HCT116 (cell line): ENCODE measurements at regions not wholly inside any gene's neighbourhood (a gene's known extent, or its start where the extent isn't known, plus 50 kb on each side); places are given as distances from the start of the nearest gene placed in this dataset.

Experiments used
- ATAC-seq: fragments of 200-7000 bp; cut with Tn5 transposase; 2 replicates; pipeline ENCODE4 v1.9.1; 2020; ENCODE audit warnings: mild to moderate bottlenecking, moderate library complexity
- BruUV-seq: library from RNA; stranded (reverse); fragments of 400-500 nt; replicated peaks from 2 replicates; lab custom pipeline; 2021; lab: Mats Ljungman, UMichigan
- CTCF ChIA-PET: fragments of 300-600 bp; sonication (Branson Sonifier 250); formaldehyde crosslinking; loops from one replicate; lab custom pipeline; 2021; ENCODE audit warnings: antibody characterized with exemption; lab: Charles Lee
- POLR2A ChIA-PET: fragments of 300-600, 350-600 bp; sonication (Branson Sonifier 250); formaldehyde crosslinking; loops from one replicate; lab custom pipeline; 2021; ENCODE audit warnings: antibody characterized with exemption; lab: Charles Lee
- RAD21 ChIA-PET, 2 experiments: fragments of 300-600 bp; sonication (Branson Sonifier 250); formaldehyde crosslinking; loops; one replicate each; lab custom pipeline; 2023; ENCODE audit warnings: low total read pairs in 2 of 2; ENCODE audit not compliant: uncharacterized antibody in 2 of 2, unreplicated experiment in 2 of 2, low non-redundant PET in 1 of 2; lab: Charles Lee
- DNase-seq: peaks from one replicate; pipeline ENCODE4 v3.0.0-alpha.2; 2010; ENCODE audit warnings: low read depth, low spot score
- H2AFZ ChIP-seq: fragments of 200-600 bp; shearing (Covaris generic), sonication (generic); 2 replicates; pipeline ENCODE4 v1.6.1; 2017; ENCODE audit warnings: low read depth, mixed run types, mixed read lengths, antibody characterized with exemption, low read length; ENCODE audit not compliant: poor library complexity, severe bottlenecking
- H3K27ac ChIP-seq: 2 replicates; pipeline ENCODE4 v1.5.1; 2012; ENCODE audit warnings: low read depth, low read length
- H3K27me3 ChIP-seq: fragments of 200-600 bp; sonication (generic); 2 replicates; pipeline ENCODE4 v1.6.1; 2016; ENCODE audit warnings: mixed run types, low read length, mixed read lengths; ENCODE audit not compliant: insufficient read depth
- H3K36me3 ChIP-seq, 2 experiments: fragments of 200-500 bp in 1 of 2; fragments of 200-600 bp in 1 of 2; sonication (Bioruptor generic) in 1 of 2; sonication (generic) in 1 of 2; 2 replicates each; pipeline versions ENCODE4 v1.5.1 to v1.6.1; 2014 to 2016; ENCODE audit warnings: low read length in 2 of 2, inconsistent platforms in 1 of 2, mixed read lengths in 1 of 2, mixed run types in 1 of 2; ENCODE audit not compliant: insufficient read depth in 2 of 2, control insufficient read depth in 1 of 2
- H3K4me1 ChIP-seq, 2 experiments: fragments of 200-600 bp in 1 of 2; sonication (generic) in 1 of 2; 2 replicates each; pipeline versions ENCODE4 v1.5.1 to v1.6.1; 2012 to 2017; ENCODE audit warnings: low read length in 2 of 2, inconsistent platforms in 1 of 2, mild to moderate bottlenecking in 1 of 2, mixed read lengths in 1 of 2, mixed run types in 1 of 2, moderate library complexity in 1 of 2; ENCODE audit not compliant: insufficient read depth in 2 of 2, control insufficient read depth in 1 of 2
- H3K4me2 ChIP-seq: fragments of 200-600 bp; sonication (generic); 2 replicates; pipeline ENCODE4 v1.6.1; 2017; ENCODE audit warnings: mixed run types, low read length, mixed read lengths
- H3K4me3 ChIP-seq, 2 experiments: fragments of 200-600 bp in 1 of 2; sonication (generic) in 1 of 2; replicated peaks in 1 of 2; 2 replicates each; pipeline ENCODE4 v1.5.1; 2011 to 2016; ENCODE audit warnings: low read length in 2 of 2, control low read depth in 1 of 2, low read depth in 1 of 2, mild to moderate bottlenecking in 1 of 2, mixed read lengths in 1 of 2, mixed run types in 1 of 2
- H3K79me2 ChIP-seq: fragments of 200-600 bp; sonication (generic); 2 replicates; pipeline ENCODE4 v1.6.1; 2017; ENCODE audit warnings: mild to moderate bottlenecking, mixed run types, low read length, moderate library complexity, mixed read lengths; ENCODE audit not compliant: insufficient read depth
- H3K9ac ChIP-seq: fragments of 200-600 bp; sonication (generic); 2 replicates; pipeline ENCODE4 v1.6.1; 2016; ENCODE audit warnings: low read length, mixed read lengths
- H3K9me2 ChIP-seq: fragments of 200-600 bp; sonication (generic), shearing (Covaris generic); 2 replicates; pipeline ENCODE4 v1.6.1; 2017; ENCODE audit warnings: mixed run types, mild to moderate bottlenecking, moderate library complexity; ENCODE audit not compliant: insufficient read depth
- H3K9me3 ChIP-seq, 2 experiments: fragments of 200-500 bp in 1 of 2; fragments of 200-600 bp in 1 of 2; sonication (Bioruptor generic) in 1 of 2; sonication (generic) in 1 of 2; 2 replicates each; pipeline ENCODE4 v1.6.1; 2014 to 2017; ENCODE audit warnings: low read length in 2 of 2, mixed read lengths in 2 of 2, inconsistent platforms in 1 of 2, low read depth in 1 of 2, mild to moderate bottlenecking in 1 of 2, mixed run types in 1 of 2, moderate library complexity in 1 of 2; ENCODE audit not compliant: control insufficient read depth in 1 of 2, insufficient read depth in 1 of 2
- H4K20me1 ChIP-seq: fragments of 200-600 bp; sonication (generic), shearing (Covaris generic); 2 replicates; pipeline ENCODE4 v1.6.1; 2017; ENCODE audit warnings: mixed run types, mild to moderate bottlenecking, moderate library complexity; ENCODE audit not compliant: insufficient read depth
- CEBPB ChIP-seq: IDR thresholded peaks from 2 replicates; pipeline ENCODE4 v1.6.1; 2012; ENCODE audit warnings: low read depth
- EGR1 ChIP-seq: IDR thresholded peaks from 2 replicates; pipeline ENCODE4 v1.6.1; 2012; ENCODE audit warnings: low read depth
- ELF1 ChIP-seq: IDR thresholded peaks from 2 replicates; pipeline ENCODE4 v1.6.1; 2012; ENCODE audit warnings: low read depth, borderline replicate concordance
- EZH2 ChIP-seq: fragments of 200-600 bp; sonication (generic); IDR thresholded peaks from 2 replicates; pipeline ENCODE4 v1.6.1; 2017; ENCODE audit warnings: antibody characterized with exemption, mixed run types
- EZH2phosphoT487 ChIP-seq: fragments of 200-600 bp; IDR thresholded peaks from 2 replicates; pipeline ENCODE4 v1.6.1; 2018; ENCODE audit warnings: antibody characterized with exemption, borderline replicate concordance
- JUND ChIP-seq: IDR thresholded peaks from 2 replicates; pipeline ENCODE4 v1.6.1; 2012
- POLR2A ChIP-seq: IDR thresholded peaks from 2 replicates; pipeline ENCODE4 v1.7.0; 2011; ENCODE audit warnings: borderline replicate concordance; ENCODE audit not compliant: insufficient read depth, insufficient read length; ENCODE audit errors: extremely low read depth
- POLR2AphosphoS5 ChIP-seq: IDR thresholded peaks from 2 replicates; pipeline ENCODE4 v1.6.1; 2011; ENCODE audit warnings: mild to moderate bottlenecking, low read depth, low read length, moderate library complexity
- SRF ChIP-seq: IDR thresholded peaks from 2 replicates; pipeline ENCODE4 v1.6.1; 2012; ENCODE audit warnings: low read depth
- YY1 ChIP-seq: IDR thresholded peaks from 2 replicates; pipeline ENCODE4 v1.6.1; 2011; ENCODE audit warnings: low read length, low read depth, moderate library complexity, mild to moderate bottlenecking; ENCODE audit not compliant: insufficient replicate concordance; ENCODE audit errors: extremely low read depth
- ZFX ChIP-seq: fragments of 450-650 bp; IDR thresholded peaks from 2 replicates; pipeline ENCODE4 v1.6.1; 2017
- ZNF274 ChIP-seq: fragments of 200-500 bp; sonication (Bioruptor generic); IDR thresholded peaks from 2 replicates; pipeline ENCODE4 v1.6.1; 2014; ENCODE audit warnings: mild to moderate bottlenecking, low read depth, low read length, inconsistent platforms
- intact Hi-C: fragments of 100-400 bp; cut with micrococcal nuclease; formaldehyde crosslinking; loops from 2 replicates; pipeline ENCODE4 v1.10.0; 2022
- TF ChIP-seq, protein P1 (sequence below), 3 experiments: fragments of 200-600 bp in 1 of 3; sonication (generic) in 1 of 3; IDR thresholded peaks in 2 of 3; conservative IDR thresholded peaks in 1 of 3; 2 replicates each; pipeline ENCODE4 v1.5.1; 2012 to 2017; ENCODE audit warnings: low read depth in 2 of 3, low read length in 2 of 3, antibody characterized with exemption in 1 of 3, borderline replicate concordance in 1 of 3, control low read depth in 1 of 3, mild to moderate bottlenecking in 1 of 3, mixed read lengths in 1 of 3, mixed run types in 1 of 3, moderate library complexity in 1 of 3; ENCODE audit not compliant: insufficient read depth in 1 of 3
- TF ChIP-seq, protein P2 (sequence below): IDR thresholded peaks from 2 replicates; pipeline ENCODE4 v1.6.1; 2012
- TF ChIP-seq, protein P3 (sequence below): IDR thresholded peaks from 2 replicates; pipeline ENCODE4 v1.6.1; 2011; ENCODE audit warnings: mild to moderate bottlenecking, low read length, moderate library complexity; ENCODE audit not compliant: insufficient replicate concordance; ENCODE audit errors: extremely low read depth
- TF ChIP-seq, protein P4 (sequence below): IDR thresholded peaks from 2 replicates; pipeline ENCODE4 v1.6.1; 2012; ENCODE audit warnings: low read depth

DNA sequence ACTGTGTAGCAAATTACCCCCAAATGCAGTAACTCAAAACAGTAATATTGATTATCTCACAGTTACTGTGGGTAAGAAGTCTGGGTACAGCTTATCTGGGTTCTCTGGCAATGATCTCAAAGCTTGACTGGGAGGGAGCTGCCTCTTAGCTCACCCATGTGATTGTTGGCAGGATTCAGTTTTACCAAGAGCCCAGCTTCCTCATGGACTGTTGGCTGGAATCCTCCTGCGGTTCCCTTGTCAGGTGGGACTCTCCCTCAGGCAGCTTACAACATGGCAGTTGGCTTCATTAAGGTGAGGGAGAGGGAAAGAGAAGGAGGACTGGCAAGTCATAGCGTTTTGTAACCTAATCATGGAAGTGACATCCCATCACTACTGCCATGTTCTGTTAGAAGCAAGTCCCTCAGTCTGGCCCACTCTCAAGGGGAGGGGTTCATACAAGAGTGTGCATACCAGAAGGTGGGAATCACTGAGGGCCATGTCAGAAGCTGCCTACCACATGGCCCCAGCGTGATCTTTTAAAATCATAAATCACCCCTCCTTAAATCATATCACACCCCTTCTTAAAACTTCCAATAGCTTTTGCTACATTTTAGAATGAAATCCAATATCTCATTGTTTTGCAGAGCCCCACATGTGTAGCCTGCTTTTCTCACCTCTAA, 108.1 kb downstream of the OLFM4 start:
- BruUV-seq, result no TSS peak
- H3K4me1 ChIP-seq, result no peaks in the 10 kb centered on the region
- TF ChIP-seq EZH2phosphoT487 (no peak), ELF1 (no peak), EGR1 (no peak), ZFX (no peak), SRF (no peak), YY1 (no peak), ZNF274 (no peak), POLR2A (no peak), CEBPB (no peak), EZH2 (no peak), POLR2AphosphoS5 (no peak), JUND (no peak)
- TF ChIP-seq, protein P1, sequence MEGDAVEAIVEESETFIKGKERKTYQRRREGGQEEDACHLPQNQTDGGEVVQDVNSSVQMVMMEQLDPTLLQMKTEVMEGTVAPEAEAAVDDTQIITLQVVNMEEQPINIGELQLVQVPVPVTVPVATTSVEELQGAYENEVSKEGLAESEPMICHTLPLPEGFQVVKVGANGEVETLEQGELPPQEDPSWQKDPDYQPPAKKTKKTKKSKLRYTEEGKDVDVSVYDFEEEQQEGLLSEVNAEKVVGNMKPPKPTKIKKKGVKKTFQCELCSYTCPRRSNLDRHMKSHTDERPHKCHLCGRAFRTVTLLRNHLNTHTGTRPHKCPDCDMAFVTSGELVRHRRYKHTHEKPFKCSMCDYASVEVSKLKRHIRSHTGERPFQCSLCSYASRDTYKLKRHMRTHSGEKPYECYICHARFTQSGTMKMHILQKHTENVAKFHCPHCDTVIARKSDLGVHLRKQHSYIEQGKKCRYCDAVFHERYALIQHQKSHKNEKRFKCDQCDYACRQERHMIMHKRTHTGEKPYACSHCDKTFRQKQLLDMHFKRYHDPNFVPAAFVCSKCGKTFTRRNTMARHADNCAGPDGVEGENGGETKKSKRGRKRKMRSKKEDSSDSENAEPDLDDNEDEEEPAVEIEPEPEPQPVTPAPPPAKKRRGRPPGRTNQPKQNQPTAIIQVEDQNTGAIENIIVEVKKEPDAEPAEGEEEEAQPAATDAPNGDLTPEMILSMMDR (IDR thresholded peaks at IDR 0.05 in 2 of 3, conservative IDR thresholded peaks at IDR 0.05 in 1 of 3; ENCODE audit: borderline replicate concordance in 1 of 3, insufficient read depth in 1 of 3, low read depth in 2 of 3, low read length in 2 of 3), result no peak
- TF ChIP-seq, protein P2, sequence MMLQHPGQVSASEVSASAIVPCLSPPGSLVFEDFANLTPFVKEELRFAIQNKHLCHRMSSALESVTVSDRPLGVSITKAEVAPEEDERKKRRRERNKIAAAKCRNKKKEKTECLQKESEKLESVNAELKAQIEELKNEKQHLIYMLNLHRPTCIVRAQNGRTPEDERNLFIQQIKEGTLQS, result no peak
- TF ChIP-seq, protein P3, sequence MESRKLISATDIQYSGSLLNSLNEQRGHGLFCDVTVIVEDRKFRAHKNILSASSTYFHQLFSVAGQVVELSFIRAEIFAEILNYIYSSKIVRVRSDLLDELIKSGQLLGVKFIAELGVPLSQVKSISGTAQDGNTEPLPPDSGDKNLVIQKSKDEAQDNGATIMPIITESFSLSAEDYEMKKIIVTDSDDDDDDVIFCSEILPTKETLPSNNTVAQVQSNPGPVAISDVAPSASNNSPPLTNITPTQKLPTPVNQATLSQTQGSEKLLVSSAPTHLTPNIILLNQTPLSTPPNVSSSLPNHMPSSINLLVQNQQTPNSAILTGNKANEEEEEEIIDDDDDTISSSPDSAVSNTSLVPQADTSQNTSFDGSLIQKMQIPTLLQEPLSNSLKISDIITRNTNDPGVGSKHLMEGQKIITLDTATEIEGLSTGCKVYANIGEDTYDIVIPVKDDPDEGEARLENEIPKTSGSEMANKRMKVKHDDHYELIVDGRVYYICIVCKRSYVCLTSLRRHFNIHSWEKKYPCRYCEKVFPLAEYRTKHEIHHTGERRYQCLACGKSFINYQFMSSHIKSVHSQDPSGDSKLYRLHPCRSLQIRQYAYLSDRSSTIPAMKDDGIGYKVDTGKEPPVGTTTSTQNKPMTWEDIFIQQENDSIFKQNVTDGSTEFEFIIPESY, result no peak
- TF ChIP-seq, protein P4, sequence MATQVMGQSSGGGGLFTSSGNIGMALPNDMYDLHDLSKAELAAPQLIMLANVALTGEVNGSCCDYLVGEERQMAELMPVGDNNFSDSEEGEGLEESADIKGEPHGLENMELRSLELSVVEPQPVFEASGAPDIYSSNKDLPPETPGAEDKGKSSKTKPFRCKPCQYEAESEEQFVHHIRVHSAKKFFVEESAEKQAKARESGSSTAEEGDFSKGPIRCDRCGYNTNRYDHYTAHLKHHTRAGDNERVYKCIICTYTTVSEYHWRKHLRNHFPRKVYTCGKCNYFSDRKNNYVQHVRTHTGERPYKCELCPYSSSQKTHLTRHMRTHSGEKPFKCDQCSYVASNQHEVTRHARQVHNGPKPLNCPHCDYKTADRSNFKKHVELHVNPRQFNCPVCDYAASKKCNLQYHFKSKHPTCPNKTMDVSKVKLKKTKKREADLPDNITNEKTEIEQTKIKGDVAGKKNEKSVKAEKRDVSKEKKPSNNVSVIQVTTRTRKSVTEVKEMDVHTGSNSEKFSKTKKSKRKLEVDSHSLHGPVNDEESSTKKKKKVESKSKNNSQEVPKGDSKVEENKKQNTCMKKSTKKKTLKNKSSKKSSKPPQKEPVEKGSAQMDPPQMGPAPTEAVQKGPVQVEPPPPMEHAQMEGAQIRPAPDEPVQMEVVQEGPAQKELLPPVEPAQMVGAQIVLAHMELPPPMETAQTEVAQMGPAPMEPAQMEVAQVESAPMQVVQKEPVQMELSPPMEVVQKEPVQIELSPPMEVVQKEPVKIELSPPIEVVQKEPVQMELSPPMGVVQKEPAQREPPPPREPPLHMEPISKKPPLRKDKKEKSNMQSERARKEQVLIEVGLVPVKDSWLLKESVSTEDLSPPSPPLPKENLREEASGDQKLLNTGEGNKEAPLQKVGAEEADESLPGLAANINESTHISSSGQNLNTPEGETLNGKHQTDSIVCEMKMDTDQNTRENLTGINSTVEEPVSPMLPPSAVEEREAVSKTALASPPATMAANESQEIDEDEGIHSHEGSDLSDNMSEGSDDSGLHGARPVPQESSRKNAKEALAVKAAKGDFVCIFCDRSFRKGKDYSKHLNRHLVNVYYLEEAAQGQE, result no peak
- POLR2A ChIA-PET, result no interaction called here
- H3K4me3 ChIP-seq, result no peak overlapping the region
- no peak overlapping the region for H3K9ac ChIP-seq
- H3K36me3 ChIP-seq, result no peaks in the 10 kb centered on the region
- no peak overlapping the region for H2AFZ ChIP-seq
- H4K20me1 ChIP-seq, result no peaks in the 10 kb centered on the region
- H3K27me3 ChIP-seq, result no peaks in the 10 kb centered on the region
- no peaks in the 10 kb centered on the region for H3K9me3 ChIP-seq
- no peak overlapping the region for H3K27ac ChIP-seq
- H3K9me2 ChIP-seq, result no peaks in the 10 kb centered on the region
- intact Hi-C loops, result no loop called here
- CTCF ChIA-PET, result no interaction called here
- H3K4me2 ChIP-seq, result no peak overlapping the region
- no peaks in the 10 kb centered on the region for H3K79me2 ChIP-seq
- DNase-seq (no peak), ATAC-seq (no peak)
- RAD21 ChIA-PET, result no interaction called here
